ENCODE measurements at regions not wholly inside any gene's neighbourhood (a gene's known extent, or its start where the extent isn't known, plus 50 kb on each side); places are given as distances from the start of the nearest gene placed in this dataset.

DNA sequence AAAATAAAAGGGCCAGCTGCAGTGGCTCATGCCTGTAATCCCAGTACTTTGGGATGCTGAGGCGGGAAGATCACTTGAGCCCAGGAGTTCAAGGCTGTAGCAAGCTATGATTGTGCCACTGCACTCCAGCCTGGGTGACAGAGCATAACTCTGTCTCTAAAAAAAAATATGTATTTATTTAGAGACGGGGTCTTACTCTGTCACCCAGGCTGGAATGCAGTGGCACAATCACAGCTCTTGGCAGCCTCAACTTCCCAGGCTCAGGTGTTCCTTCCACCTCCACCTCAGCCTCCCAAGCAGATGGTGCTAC is 179.3 kb upstream of the ATF7IP start:
- Mint-ChIP-seq H3K27ac (no peak overlapping the region), H3K9me3 (no peaks in the 10 kb centered on the region), H3K4me1 (ENCODE audit: low read depth) (no peaks in the 10 kb centered on the region), H3K36me3 (ENCODE audit: low read depth) (no peaks in the 10 kb centered on the region), H3K4me3 (no peak overlapping the region), H3K27me3 (peaks cover 6% of the 10 kb centered on the region)
- Histone ChIP-seq H3K9me3 (ENCODE audit: control insufficient read depth in 1 of 2, insufficient read depth in 1 of 2, low read length in 2 of 2) (no peaks in the 10 kb centered on the region), H3K4me1 (ENCODE audit: insufficient read depth, low read length) (no peaks in the 10 kb centered on the region), H3K4me3 (ENCODE audit: low read length) (no peak overlapping the region), H3K36me3 (ENCODE audit: insufficient read depth, low read length) (no peaks in the 10 kb centered on the region), H3K27me3 (ENCODE audit: control insufficient read depth in 1 of 2, insufficient read depth in 2 of 2, low read length in 2 of 2) (no peaks in the 10 kb centered on the region), H3K27ac (ENCODE audit: low read depth in 1 of 2, low read length in 2 of 2) (no peak overlapping the region)
- DNase-seq (no peak), ATAC-seq (ENCODE audit: poor library complexity) (no peak)
- ChIA-PET POLR2A (no interaction called here), CTCF (interaction anchor here (0.8 to 1.9 kb wide), 3 partner anchors 19 to 239 kb away, joined by 3 to 5 read pairs (median 3); no protein-coding TSS in a partner anchor)
- TF ChIP-seq, protein P1, sequence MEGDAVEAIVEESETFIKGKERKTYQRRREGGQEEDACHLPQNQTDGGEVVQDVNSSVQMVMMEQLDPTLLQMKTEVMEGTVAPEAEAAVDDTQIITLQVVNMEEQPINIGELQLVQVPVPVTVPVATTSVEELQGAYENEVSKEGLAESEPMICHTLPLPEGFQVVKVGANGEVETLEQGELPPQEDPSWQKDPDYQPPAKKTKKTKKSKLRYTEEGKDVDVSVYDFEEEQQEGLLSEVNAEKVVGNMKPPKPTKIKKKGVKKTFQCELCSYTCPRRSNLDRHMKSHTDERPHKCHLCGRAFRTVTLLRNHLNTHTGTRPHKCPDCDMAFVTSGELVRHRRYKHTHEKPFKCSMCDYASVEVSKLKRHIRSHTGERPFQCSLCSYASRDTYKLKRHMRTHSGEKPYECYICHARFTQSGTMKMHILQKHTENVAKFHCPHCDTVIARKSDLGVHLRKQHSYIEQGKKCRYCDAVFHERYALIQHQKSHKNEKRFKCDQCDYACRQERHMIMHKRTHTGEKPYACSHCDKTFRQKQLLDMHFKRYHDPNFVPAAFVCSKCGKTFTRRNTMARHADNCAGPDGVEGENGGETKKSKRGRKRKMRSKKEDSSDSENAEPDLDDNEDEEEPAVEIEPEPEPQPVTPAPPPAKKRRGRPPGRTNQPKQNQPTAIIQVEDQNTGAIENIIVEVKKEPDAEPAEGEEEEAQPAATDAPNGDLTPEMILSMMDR (IDR thresholded peaks at IDR 0.05) = no peak
- intact Hi-C loops (cut with DNase I, micrococcal nuclease) = loop anchor here in 1 of 2 experiments (5.0 kb wide), 1 partner anchor 476 kb away; no protein-coding TSS in a partner anchor

DNA sequence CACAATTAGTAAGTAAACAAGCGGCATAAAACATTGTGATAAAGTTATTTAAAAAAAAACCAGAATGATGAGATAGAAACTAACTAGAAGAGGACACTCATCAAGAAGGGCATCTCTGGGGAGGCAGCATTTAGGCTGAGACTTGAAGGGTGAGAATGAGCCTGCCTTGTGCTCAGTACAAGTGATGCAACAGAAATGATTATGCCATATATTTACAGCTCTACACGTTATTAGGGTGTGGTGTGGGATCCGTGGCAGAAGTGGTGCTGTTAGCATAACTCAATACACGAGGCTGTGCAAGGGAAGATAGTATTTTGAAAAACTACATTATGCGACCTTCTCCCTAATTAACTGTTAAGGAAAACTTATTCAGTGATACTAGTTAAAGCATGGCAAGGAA is 178.5 kb upstream of the ATF7IP start:
- ChIA-PET CTCF (no interaction called here), POLR2A (no interaction called here)
- Histone ChIP-seq H3K4me3 (ENCODE audit: low read length) (no peak overlapping the region), H3K36me3 (ENCODE audit: insufficient read depth, low read length) (no peaks in the 10 kb centered on the region), H3K4me1 (ENCODE audit: insufficient read depth, low read length) (no peaks in the 10 kb centered on the region), H3K27me3 (ENCODE audit: control insufficient read depth in 1 of 2, insufficient read depth in 2 of 2, low read length in 2 of 2) (no peaks in the 10 kb centered on the region), H3K27ac (ENCODE audit: low read depth in 1 of 2, low read length in 2 of 2) (no peak overlapping the region), H3K9me3 (ENCODE audit: control insufficient read depth in 1 of 2, insufficient read depth in 1 of 2, low read length in 2 of 2) (no peaks in the 10 kb centered on the region)
- Mint-ChIP-seq H3K27ac (no peak overlapping the region), H3K4me3 (no peak overlapping the region), H3K9me3 (no peaks in the 10 kb centered on the region), H3K27me3 (peaks cover 6% of the 10 kb centered on the region), H3K36me3 (ENCODE audit: low read depth) (no peaks in the 10 kb centered on the region), H3K4me1 (ENCODE audit: low read depth) (no peaks in the 10 kb centered on the region)
- DNase-seq (no peak), ATAC-seq (ENCODE audit: poor library complexity) (no peak)
- intact Hi-C loops (cut with DNase I, micrococcal nuclease) = loop anchor here in 1 of 2 experiments (5.0 kb wide), 1 partner anchor 475 kb away; no protein-coding TSS in a partner anchor
- TF ChIP-seq, protein P1 (IDR thresholded peaks at IDR 0.05) = no peak

DNA sequence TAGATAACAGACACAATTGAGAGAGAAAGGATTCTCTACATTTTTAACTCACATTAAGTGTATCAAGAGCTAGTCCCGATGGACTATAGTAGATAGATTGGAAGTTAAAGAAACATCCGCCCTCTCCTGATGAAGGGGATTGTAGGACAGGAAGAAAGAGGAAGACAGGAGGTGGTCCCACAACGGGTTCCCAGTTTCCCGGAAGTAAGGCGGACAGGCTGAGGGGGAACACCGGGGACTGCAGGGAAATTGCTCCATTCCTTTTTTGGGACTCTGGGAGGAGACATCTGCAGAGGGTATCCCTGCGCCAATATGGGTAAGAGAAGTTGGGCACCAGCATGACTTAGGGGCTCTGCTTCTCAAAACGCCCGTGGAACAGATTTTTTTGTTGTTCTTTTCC is 177.5 kb upstream of the ATF7IP start:
- no peak for DNase-seq
- Mint-ChIP-seq H3K4me3 (no peak overlapping the region), H3K36me3 (ENCODE audit: low read depth) (no peaks in the 10 kb centered on the region), H3K9me3 (no peaks in the 10 kb centered on the region), H3K4me1 (ENCODE audit: low read depth) (no peaks in the 10 kb centered on the region), H3K27me3 (peaks cover 6% of the 10 kb centered on the region), H3K27ac (no peak overlapping the region)
- ChIA-PET CTCF (no interaction called here), POLR2A (no interaction called here)
- Histone ChIP-seq H3K4me1 (ENCODE audit: insufficient read depth, low read length) (no peaks in the 10 kb centered on the region), H3K27me3 (ENCODE audit: control insufficient read depth in 1 of 2, insufficient read depth in 2 of 2, low read length in 2 of 2) (no peaks in the 10 kb centered on the region), H3K27ac (ENCODE audit: low read depth in 1 of 2, low read length in 2 of 2) (no peak overlapping the region), H3K36me3 (ENCODE audit: insufficient read depth, low read length) (no peaks in the 10 kb centered on the region), H3K4me3 (ENCODE audit: low read length) (no peak overlapping the region), H3K9me3 (ENCODE audit: control insufficient read depth in 1 of 2, insufficient read depth in 1 of 2, low read length in 2 of 2) (no peaks in the 10 kb centered on the region)
- TF ChIP-seq, protein P1 (IDR thresholded peaks at IDR 0.05) = no peak
- ATAC-seq (ENCODE audit: poor library complexity) = no peak
- intact Hi-C loops (cut with DNase I, micrococcal nuclease) = loop anchor here in 1 of 2 experiments (5.0 kb wide), 1 partner anchor 474 kb away; no protein-coding TSS in a partner anchor

Data from CD4-positive, alpha-beta T cell (primary cell).